ENCODE measurements at regions not wholly inside any gene's neighbourhood (a gene's known extent, or its start where the extent isn't known, plus 50 kb on each side); places are given as distances from the start of the nearest gene placed in this dataset.

DNA sequence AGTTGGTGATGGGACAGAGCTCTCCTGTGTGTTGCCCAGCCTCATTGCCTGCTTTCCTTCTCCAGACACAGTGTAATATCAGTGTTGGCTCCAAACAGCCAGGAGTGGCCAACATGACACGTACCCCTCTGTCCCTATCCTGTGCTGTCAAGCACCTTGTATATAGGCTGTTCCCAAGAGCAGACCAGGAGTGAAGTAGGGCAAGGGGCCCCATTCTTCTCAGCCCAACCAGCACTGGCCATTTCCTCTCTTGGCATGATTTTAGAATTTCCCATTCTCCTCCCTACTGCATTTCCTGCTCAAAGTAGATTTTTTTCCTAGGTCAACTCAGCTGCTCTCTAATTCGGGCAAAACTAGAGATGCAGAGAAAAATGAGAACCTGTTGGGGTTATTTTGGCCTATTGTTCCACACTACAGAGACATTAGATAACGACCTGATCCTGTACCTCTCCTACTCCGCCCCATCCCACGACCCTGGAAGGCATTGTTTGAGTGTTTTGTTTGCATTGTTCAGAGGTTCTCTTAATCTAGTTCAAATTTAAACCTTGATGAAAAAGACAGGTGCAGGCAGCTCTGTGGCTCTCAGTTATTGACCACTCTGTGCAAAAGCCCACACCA is 95.6 kb downstream of the RASSF10 start:
- POLR2A ChIA-PET (ENCODE audit: partially characterized antibody): no interaction called here

More for the DNA sequence above, 95.6 kb downstream of the RASSF10 start:
- H3K79me2 ChIP-seq (ENCODE audit: control insufficient read depth in 1 of 2, insufficient read depth in 2 of 2, low read length in 2 of 2): no peaks in the 10 kb centered on the region
- CTCF ChIA-PET (ENCODE audit: partially characterized antibody): interaction anchor here (0.9 to 1.2 kb wide), 2 partner anchors 10 to 47 kb away, joined by 3 read pairs; no protein-coding TSS in a partner anchor
- 75% methylated on average over 5 of the region's 5 CpGs; no CpG with 5 or more reads in 1 of the 2 experiments for WGBS, 2 experiments (ENCODE audit: extremely low coverage in 1 of 2, insufficient coverage in 1 of 2, insufficient read length in 1 of 2, insufficient replicate concordance in 2 of 2, low coverage in 1 of 2, low lambda C conversion rate in 2 of 2, missing lambda C conversion rate in 1 of 2)
- no peaks in the 10 kb centered on the region for H3K9me3 ChIP-seq (ENCODE audit: insufficient read depth in 2 of 2, low read depth in 1 of 2, low read length in 1 of 2)
- H2BK20ac ChIP-seq (ENCODE audit: low read length): no peak overlapping the region
- H3K27ac ChIP-seq (ENCODE audit: low read depth, low read length): no peak overlapping the region
- H2BK15ac ChIP-seq (ENCODE audit: low read length): no peak overlapping the region
- H3K14ac ChIP-seq (ENCODE audit: insufficient read length): no peak overlapping the region
- no peak overlapping the region for H2AK5ac ChIP-seq (ENCODE audit: low read depth, low read length)
- H2BK120ac ChIP-seq (replicated peaks; ENCODE audit: low read depth, low read length): no peak overlapping the region
- no peak for FAIRE-seq
- no peak overlapping the region for H2BK5ac ChIP-seq (ENCODE audit: low read depth, low read length)
- no peak overlapping the region for H3K18ac ChIP-seq (ENCODE audit: extremely low read depth, low read length)
- H3K4me1 ChIP-seq (replicated peaks in 1 of 4; ENCODE audit: control insufficient read depth in 3 of 4, insufficient read depth in 4 of 4, low read length in 3 of 4): peaks cover 3 to 7% (median 4%) of the 10 kb centered on the region in 4 experiments; a peak in 6 of 7 replicates
- H3K23ac ChIP-seq (ENCODE audit: insufficient read length): no peak overlapping the region
- H4K8ac ChIP-seq (ENCODE audit: extremely low read depth, insufficient read depth, low read length): no peak overlapping the region
- DNase-seq (ENCODE audit: low read depth in 1 of 2, low spot score in 2 of 2): no peak
- H3K4ac ChIP-seq (replicated peaks; ENCODE audit: insufficient read length, low read depth, low read length): no peak overlapping the region
- no peak overlapping the region for H2BK12ac ChIP-seq (ENCODE audit: low read depth, low read length)
- no peak overlapping the region for H4K91ac ChIP-seq (replicated peaks; ENCODE audit: insufficient read length, low read length)
- H2AFZ ChIP-seq (ENCODE audit: low read length): no peak overlapping the region
- no peaks in the 10 kb centered on the region for H3K23me2 ChIP-seq (ENCODE audit: low read depth, low read length)
- no peak overlapping the region for H3K9ac ChIP-seq (replicated peaks in 1 of 4; ENCODE audit: extremely low read depth in 1 of 4, low read depth in 3 of 4, low read length in 3 of 4)
- no peak overlapping the region for H4K5ac ChIP-seq (ENCODE audit: insufficient read length, low read depth, low read length)
- no peak overlapping the region for H3K56ac ChIP-seq (replicated peaks; ENCODE audit: insufficient read length, low read depth, low read length)
- H3K27me3 ChIP-seq (replicated peaks in 1 of 4; ENCODE audit: control insufficient read depth in 3 of 4, extremely low read depth in 1 of 4, insufficient read depth in 3 of 4, low read length in 3 of 4): no peaks in the 10 kb centered on the region
- no peak overlapping the region for H3K4me2 ChIP-seq (ENCODE audit: insufficient read depth in 1 of 2, low read depth in 2 of 2, low read length in 2 of 2)
- no peaks in the 10 kb centered on the region for H3K36me3 ChIP-seq (ENCODE audit: control insufficient read depth in 2 of 4, insufficient read depth in 4 of 4, low read length in 3 of 4)
- no peak overlapping the region for H3K4me3 ChIP-seq (ENCODE audit: extremely low read depth in 1 of 4, insufficient read depth in 2 of 4, low read depth in 3 of 4, low read length in 4 of 4)
- H4K20me1 ChIP-seq (replicated peaks in 1 of 2; ENCODE audit: control insufficient read depth in 1 of 2, insufficient read depth in 2 of 2, low read length in 2 of 2): no peaks in the 10 kb centered on the region
- H3K79me1 ChIP-seq (ENCODE audit: low read depth, low read length): no peaks in the 10 kb centered on the region
- TF ChIP-seq TBP (IDR thresholded peaks at IDR 0.05; ENCODE audit: low read depth, low read length): no peak
- TF ChIP-seq CHD2 (IDR thresholded peaks at IDR 0.05; ENCODE audit: low read length): no peak
- no peak for TF ChIP-seq TAF7 (optimal IDR thresholded peaks at IDR 0.05; ENCODE audit: borderline replicate concordance, low read depth, low read length)
- no peak for TF ChIP-seq NRF1 (IDR thresholded peaks at IDR 0.05; ENCODE audit: low read depth, low read length)
- no peak for TF ChIP-seq SP4 (IDR thresholded peaks at IDR 0.05; ENCODE audit: low read length)
- TF ChIP-seq ZNF274 (IDR thresholded peaks at IDR 0.05; ENCODE audit: borderline replicate concordance, extremely low read depth, low read length): no peak
